Tibial artery (tissue), 4 donors: ENCODE measurements at regions not wholly inside any gene's neighbourhood (a gene's known extent, or its start where the extent isn't known, plus 50 kb on each side); places are given as distances from the start of the nearest gene placed in this dataset.

ENCODE experiments used
- DNase-seq, 2 donors: peaks; one replicate each; pipeline ENCODE4 v3.0.0-alpha.2; 2019
- H3K27ac ChIP-seq, 2 donors: fragments of 200-600 bp; sonication (generic) in 1 of 2; 1 replicate in 1 of 2; 2 replicates in 1 of 2; pipeline ENCODE4 v1.5.1; 2018 to 2019; ENCODE audit warnings: mild to moderate bottlenecking in 1 of 2
- H3K27me3 ChIP-seq, 2 donors: fragments of 200-600 bp; sonication (generic) in 1 of 2; one replicate each; pipeline versions ENCODE4 v1.5.1 to v1.6.0; 2016 to 2019
- H3K36me3 ChIP-seq, 3 donors: fragments of 200-600 bp; sonication (generic) in 2 of 3; one replicate each; pipeline ENCODE4 v1.5.1; 2016 to 2019; ENCODE audit warnings: mild to moderate bottlenecking in 2 of 3
- H3K4me1 ChIP-seq, 4 donors: fragments of 200-600 bp; sonication (generic) in 2 of 4; 1 replicate in 3 of 4; 2 replicates in 1 of 4; pipeline ENCODE4 v1.5.1; 2016 to 2019
- H3K4me3 ChIP-seq, 2 donors: fragments of 200-600 bp; sonication (generic) in 1 of 2; 1 replicate in 1 of 2; 2 replicates in 1 of 2; pipeline ENCODE4 v1.5.1; 2018 to 2019; ENCODE audit warnings: mild to moderate bottlenecking in 2 of 2
- H3K9me3 ChIP-seq, 3 donors: fragments of 200-600 bp; sonication (generic) in 1 of 3; one replicate each; pipeline ENCODE4 v1.5.1; 2016 to 2019
- intact Hi-C: fragments of 100-400 bp; cut with DNase I; formaldehyde crosslinking; loops from one replicate; pipeline ENCODE4 v1.15.0; 2023; ENCODE audit warnings: low total_unique reads
- TF ChIP-seq, protein P1 (sequence below), 2 experiments: fragments of 200-600 bp in 1 of 2; fragments of 450-650 bp in 1 of 2; IDR thresholded peaks; one replicate each; pipeline ENCODE4 v1.5.1; 2017 to 2019; ENCODE audit warnings: antibody characterized with exemption in 2 of 2, mild to moderate bottlenecking in 1 of 2, moderate library complexity in 1 of 2

DNA sequence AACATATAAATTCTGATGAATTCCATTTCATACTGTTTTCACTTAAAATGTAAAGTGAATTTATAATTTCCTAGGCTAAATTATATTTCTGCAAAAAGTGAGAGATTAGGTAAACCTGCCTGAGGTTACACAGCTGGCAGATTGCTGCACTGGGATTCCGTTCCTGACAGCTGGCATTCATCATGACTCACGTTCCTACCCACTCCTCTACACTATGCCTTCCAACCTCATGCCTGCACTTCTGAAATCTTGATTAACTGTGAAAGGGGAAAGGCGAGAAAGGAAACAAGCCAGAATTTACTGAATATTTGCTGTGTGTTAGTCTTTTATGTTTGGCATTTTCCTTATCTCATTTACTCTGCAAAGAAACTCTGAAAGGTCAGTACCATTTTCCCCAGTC, 73.3 kb upstream of the MON1B start:
- DNase-seq, result no peak
- TF ChIP-seq, protein P1, sequence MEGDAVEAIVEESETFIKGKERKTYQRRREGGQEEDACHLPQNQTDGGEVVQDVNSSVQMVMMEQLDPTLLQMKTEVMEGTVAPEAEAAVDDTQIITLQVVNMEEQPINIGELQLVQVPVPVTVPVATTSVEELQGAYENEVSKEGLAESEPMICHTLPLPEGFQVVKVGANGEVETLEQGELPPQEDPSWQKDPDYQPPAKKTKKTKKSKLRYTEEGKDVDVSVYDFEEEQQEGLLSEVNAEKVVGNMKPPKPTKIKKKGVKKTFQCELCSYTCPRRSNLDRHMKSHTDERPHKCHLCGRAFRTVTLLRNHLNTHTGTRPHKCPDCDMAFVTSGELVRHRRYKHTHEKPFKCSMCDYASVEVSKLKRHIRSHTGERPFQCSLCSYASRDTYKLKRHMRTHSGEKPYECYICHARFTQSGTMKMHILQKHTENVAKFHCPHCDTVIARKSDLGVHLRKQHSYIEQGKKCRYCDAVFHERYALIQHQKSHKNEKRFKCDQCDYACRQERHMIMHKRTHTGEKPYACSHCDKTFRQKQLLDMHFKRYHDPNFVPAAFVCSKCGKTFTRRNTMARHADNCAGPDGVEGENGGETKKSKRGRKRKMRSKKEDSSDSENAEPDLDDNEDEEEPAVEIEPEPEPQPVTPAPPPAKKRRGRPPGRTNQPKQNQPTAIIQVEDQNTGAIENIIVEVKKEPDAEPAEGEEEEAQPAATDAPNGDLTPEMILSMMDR (IDR thresholded peaks at IDR 0.05), result no peak
- intact Hi-C loops, result no loop called here
- H3K27ac ChIP-seq, result no peak overlapping the region
- no peaks in the 10 kb centered on the region for H3K4me1 ChIP-seq
- no peaks in the 10 kb centered on the region for H3K36me3 ChIP-seq
- no peaks in the 10 kb centered on the region for H3K27me3 ChIP-seq
- H3K9me3 ChIP-seq, result no peaks in the 10 kb centered on the region
- no peak overlapping the region for H3K4me3 ChIP-seq

DNA sequence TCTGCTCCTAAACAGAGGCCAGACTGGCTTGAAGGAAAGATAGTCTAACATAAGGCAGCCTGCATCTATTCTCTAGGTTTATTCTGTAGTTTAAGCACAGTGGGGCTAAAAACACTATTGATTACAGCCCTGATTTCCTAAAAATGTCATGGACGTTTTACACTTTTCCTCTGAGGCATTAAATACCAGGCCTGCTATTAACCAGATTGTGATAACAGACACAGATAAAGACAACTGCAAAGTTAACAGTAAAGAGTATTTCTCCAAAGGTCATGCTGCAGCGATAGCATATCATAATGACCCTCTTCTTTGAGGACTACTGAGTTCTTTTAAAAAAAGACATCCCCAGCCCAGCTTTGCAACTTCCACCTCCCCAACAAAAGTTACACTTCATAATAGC, 59.6 kb upstream of the MON1B start:
- no peaks in the 10 kb centered on the region for H3K27me3 ChIP-seq
- no peaks in the 10 kb centered on the region for H3K4me1 ChIP-seq
- H3K27ac ChIP-seq, result no peak overlapping the region
- no peaks in the 10 kb centered on the region for H3K36me3 ChIP-seq
- no peaks in the 10 kb centered on the region for H3K9me3 ChIP-seq
- TF ChIP-seq, protein P1 (IDR thresholded peaks at IDR 0.05), result no peak
- intact Hi-C loops, result no loop called here
- no peak for DNase-seq
- no peak overlapping the region for H3K4me3 ChIP-seq

DNA sequence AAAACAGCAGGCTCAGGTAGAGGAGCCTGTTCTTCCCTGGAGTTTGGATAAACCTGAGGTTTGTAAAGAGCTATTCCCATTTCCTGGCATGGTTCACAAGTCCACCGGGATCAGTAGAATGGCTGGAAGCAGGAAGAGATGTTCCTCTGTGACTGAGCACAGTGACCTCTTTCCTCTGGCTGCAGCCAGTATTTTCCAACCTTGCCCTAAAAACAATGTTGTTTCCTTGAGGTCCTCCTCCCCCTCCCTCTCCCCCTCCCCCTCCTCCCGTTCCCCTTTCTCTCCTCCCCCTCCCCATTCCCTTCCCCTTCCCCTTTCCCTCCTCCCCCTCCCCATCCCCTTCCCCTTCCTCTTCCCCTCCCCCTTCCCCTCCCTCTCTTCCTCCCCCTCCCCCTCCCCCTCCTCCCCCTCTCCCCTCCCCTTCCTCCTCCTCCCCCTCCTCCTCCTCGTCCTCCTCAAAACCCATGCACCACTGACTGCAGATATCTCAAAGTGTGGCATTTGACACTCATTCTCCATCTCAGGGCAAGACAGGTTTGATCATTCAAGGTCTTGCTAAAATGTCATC, 58.9 kb upstream of the MON1B start:
- no peak for DNase-seq
- TF ChIP-seq, protein P1 (IDR thresholded peaks at IDR 0.05), result no peak
- intact Hi-C loops, result no loop called here
- Histone ChIP-seq H3K4me3 (no peak overlapping the region), H3K27ac (no peak overlapping the region), H3K36me3 (no peaks in the 10 kb centered on the region), H3K27me3 (no peaks in the 10 kb centered on the region), H3K4me1 (no peaks in the 10 kb centered on the region), H3K9me3 (no peaks in the 10 kb centered on the region)

DNA sequence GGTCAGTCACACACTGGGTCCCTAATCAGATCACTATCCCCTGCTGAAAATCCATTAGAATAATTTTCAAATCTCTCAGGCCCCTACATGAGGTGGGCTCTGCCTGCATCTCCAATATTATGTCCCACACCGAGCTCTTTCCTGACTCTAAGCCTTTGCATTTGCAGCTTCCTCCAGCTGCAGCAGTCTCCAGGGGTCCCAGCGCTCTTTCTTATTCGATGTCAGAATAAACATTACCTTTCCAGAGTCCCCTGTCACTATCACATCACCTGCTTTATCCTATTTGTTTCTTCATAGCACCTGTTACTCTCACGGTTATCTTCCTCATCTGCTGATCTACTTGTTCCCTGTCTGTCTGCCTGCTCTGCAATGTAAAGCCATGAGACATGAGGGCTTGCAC, 57.3 kb upstream of the MON1B start:
- no peaks in the 10 kb centered on the region for H3K9me3 ChIP-seq
- DNase-seq, result no peak
- no peaks in the 10 kb centered on the region for H3K27me3 ChIP-seq
- intact Hi-C loops, result no loop called here
- no peaks in the 10 kb centered on the region for H3K4me1 ChIP-seq
- H3K27ac ChIP-seq, result no peak overlapping the region
- TF ChIP-seq, protein P1 (IDR thresholded peaks at IDR 0.05), result no peak
- H3K36me3 ChIP-seq, result no peaks in the 10 kb centered on the region
- no peak overlapping the region for H3K4me3 ChIP-seq

DNA sequence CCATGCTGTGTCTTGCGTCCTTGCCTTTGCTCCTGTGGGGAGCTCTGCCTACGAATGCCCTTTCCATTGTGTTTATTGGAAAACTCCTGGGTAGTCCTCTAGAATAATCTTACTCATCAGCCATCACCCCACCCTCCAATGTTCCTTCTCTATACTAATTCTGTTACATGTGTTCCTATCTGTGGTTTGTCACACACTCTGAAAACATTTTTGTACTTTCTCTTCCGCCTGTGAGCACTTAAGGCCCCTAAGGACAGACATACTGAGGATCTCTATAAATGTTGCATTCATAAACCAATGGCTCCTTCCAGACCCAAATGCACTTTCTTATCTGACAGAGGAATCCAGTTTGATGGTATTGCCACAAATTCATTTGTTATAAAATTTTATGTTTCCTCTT, 53.9 kb upstream of the MON1B start:
- Histone ChIP-seq H3K27me3 (no peaks in the 10 kb centered on the region), H3K27ac (no peak overlapping the region), H3K4me1 (no peaks in the 10 kb centered on the region), H3K9me3 (no peaks in the 10 kb centered on the region), H3K4me3 (no peak overlapping the region), H3K36me3 (no peaks in the 10 kb centered on the region)
- no peak for DNase-seq
- intact Hi-C loops, result no loop called here
- TF ChIP-seq, protein P1 (IDR thresholded peaks at IDR 0.05), result no peak
